ENCODE measurements at regions not wholly inside any gene's neighbourhood (a gene's known extent, or its start where the extent isn't known, plus 50 kb on each side); places are given as distances from the start of the nearest gene placed in this dataset.

GRCh38 chr3:70386043-70386442, 73.6 kb upstream of the MDFIC2 start:
- H3K36me3 Mint-ChIP-seq (ENCODE audit: low read depth), result no peaks in the 10 kb centered on the region
- H3K4me1 Mint-ChIP-seq, result peaks cover 12% of the 10 kb centered on the region
- H3K27ac Mint-ChIP-seq, result no peak overlapping the region
- peaks cover 3% of the 10 kb centered on the region for H3K27me3 Mint-ChIP-seq (ENCODE audit: low read depth)
- TF ChIP-seq CTCF (IDR thresholded peaks at IDR 0.05; ENCODE audit: unreplicated experiment in 3 of 3), result no peak
- H3K9me3 Mint-ChIP-seq, result peaks cover 2% of the 10 kb centered on the region
- no peak overlapping the region for H3K4me3 Mint-ChIP-seq

DNA sequence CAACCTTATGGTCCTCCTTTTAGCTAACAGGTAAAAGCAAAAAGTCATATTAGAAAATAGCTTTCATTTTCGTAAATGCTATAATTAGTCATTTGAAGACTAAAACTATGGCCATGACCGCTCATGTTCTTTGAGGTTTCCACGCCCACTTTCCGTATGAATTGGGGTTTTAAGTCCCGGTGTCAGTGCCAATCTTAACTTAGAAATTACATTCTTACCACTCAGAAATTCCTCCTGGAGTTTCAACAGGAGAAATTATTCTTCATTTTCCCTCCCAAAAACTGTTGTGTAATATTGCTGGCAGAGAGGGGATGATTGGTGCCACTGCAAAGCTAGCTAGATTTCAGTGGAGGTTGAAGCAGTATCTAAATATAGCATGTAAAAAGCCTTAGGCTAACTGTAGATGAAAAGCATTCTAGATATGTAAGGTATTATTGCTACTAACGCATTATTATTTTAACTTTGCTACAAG, 71.0 kb upstream of the MDFIC2 start:
- Mint-ChIP-seq H3K27ac (no peak overlapping the region), H3K4me1 (peaks cover 12% of the 10 kb centered on the region), H3K4me3 (no peak overlapping the region), H3K9me3 (no peaks in the 10 kb centered on the region), H3K36me3 (ENCODE audit: low read depth) (no peaks in the 10 kb centered on the region), H3K27me3 (ENCODE audit: low read depth) (peaks cover 3% of the 10 kb centered on the region)
- no peak for TF ChIP-seq CTCF (IDR thresholded peaks at IDR 0.05; ENCODE audit: unreplicated experiment in 3 of 3)

DNA sequence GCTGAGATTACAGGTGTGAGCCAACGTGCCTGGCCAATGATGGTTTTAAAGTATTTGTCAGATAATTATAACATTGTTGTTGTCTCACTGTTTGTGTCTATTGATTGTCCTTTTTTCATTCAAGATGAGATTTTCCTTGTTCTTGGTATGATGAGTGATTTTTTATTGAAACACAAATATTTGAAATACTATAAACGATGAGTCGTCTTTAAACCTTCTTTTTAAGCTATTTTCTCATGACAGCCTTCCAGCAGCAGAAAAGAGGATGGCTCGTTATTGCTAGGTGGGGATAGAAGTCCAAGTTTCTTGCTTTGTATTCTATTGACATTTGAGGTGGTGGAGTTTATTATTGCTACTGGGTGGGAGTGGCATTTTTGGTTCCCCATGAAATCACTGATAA, 61.7 kb upstream of the MDFIC2 start:
- Mint-ChIP-seq H3K9me3 (peaks cover 6% of the 10 kb centered on the region), H3K27ac (no peak overlapping the region), H3K36me3 (ENCODE audit: low read depth) (no peaks in the 10 kb centered on the region), H3K4me1 (no peaks in the 10 kb centered on the region), H3K4me3 (no peak overlapping the region), H3K27me3 (ENCODE audit: low read depth) (peaks cover under 1% of the 10 kb centered on the region)
- TF ChIP-seq CTCF (IDR thresholded peaks at IDR 0.05; ENCODE audit: unreplicated experiment in 3 of 3), result no peak
